BLaER1 (cell line): ENCODE measurements at regions not wholly inside any gene's neighbourhood (a gene's known extent, or its start where the extent isn't known, plus 50 kb on each side); places are given as distances from the start of the nearest gene placed in this dataset.

Experiments
- H3K27ac ChIP-seq: shearing (Covaris generic); formaldehyde crosslinking; 2 replicates; pipeline ENCODE4 v1.8.1; 2022
- H3K27me3 ChIP-seq: shearing (Covaris generic); formaldehyde crosslinking; 2 replicates; pipeline ENCODE4 v1.8.1; 2022
- H3K36me3 ChIP-seq: shearing (Covaris generic); formaldehyde crosslinking; 2 replicates; pipeline ENCODE4 v1.8.1; 2022
- H3K4me1 ChIP-seq: shearing (Covaris generic); formaldehyde crosslinking; 2 replicates; pipeline ENCODE4 v1.8.1; 2022
- H3K4me2 ChIP-seq: shearing (Covaris generic); formaldehyde crosslinking; 2 replicates; pipeline ENCODE4 v1.8.1; 2022
- H3K4me3 ChIP-seq: shearing (Covaris generic); formaldehyde crosslinking; 2 replicates; pipeline ENCODE4 v1.8.1; 2022
- H3K9ac ChIP-seq: shearing (Covaris generic); formaldehyde crosslinking; 2 replicates; pipeline ENCODE4 v1.8.1; 2022
- H3K9me3 ChIP-seq: shearing (Covaris generic); formaldehyde crosslinking; 2 replicates; pipeline ENCODE4 v1.8.1; 2022
- H4K20me1 ChIP-seq: shearing (Covaris generic); formaldehyde crosslinking; 2 replicates; pipeline ENCODE4 v1.8.1; 2022
- Cebpa-rat ChIP-seq: shearing (Covaris generic); IDR thresholded peaks from 2 replicates; pipeline ENCODE4 v1.8.1; 2022

DNA sequence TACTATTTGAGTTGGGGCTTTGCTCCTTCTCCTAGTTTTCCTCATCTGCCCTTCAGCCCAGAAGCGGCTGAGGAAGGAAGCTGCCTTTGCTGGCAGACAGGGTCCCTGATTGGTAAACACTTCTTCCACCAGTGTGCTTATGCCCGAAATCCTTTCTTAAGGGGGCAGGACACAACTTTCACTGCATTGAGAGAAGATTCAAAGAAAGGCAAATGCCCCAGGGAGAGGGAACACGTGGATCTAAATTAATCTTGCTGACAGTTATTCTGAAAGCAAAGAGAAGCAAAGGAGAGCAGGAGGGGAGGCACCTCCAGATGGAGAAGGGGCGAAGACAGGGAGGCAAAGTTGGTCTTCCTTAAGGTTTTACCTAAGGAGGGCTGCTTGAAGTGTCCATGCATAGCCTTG lies 92.1 kb upstream of the EFEMP1 start:
- peaks cover 56% of the 10 kb centered on the region for H3K4me1 ChIP-seq

DNA sequence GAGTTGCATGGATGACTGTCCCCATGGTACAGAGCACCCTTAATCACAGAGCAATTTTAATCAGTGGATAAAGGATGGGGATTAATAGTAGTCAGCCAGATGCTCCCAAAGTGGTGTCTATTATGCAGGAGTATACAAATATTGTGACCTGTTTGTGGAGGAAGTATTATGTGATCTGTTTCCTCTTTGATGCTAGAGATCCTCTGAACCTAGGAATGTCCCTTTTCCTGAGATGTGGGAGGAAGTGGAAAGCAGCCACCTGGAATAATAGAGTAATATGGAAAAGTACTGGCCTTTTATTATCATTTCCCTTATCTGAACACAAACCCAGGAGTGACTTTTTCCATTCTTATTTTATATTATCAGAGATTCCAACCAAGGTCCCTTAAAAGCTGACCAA lies 94.2 kb upstream of the EFEMP1 start:
- H3K27ac ChIP-seq: no peak overlapping the region
- no peak overlapping the region for H3K4me3 ChIP-seq
- H3K27me3 ChIP-seq: no peaks in the 10 kb centered on the region
- TF ChIP-seq Cebpa-rat: no peak
- no peaks in the 10 kb centered on the region for H3K9me3 ChIP-seq
- H4K20me1 ChIP-seq: no peaks in the 10 kb centered on the region
- no peak overlapping the region for H3K9ac ChIP-seq
- H3K36me3 ChIP-seq: no peaks in the 10 kb centered on the region
- peaks cover 40% of the 10 kb centered on the region for H3K4me1 ChIP-seq
- peak overlapping the region; percentile 64 for H3K4me2 ChIP-seq

More for the DNA sequence above, 92.1 kb upstream of the EFEMP1 start:
- no peaks in the 10 kb centered on the region for H3K36me3 ChIP-seq
- no peaks in the 10 kb centered on the region for H3K27me3 ChIP-seq
- H3K4me3 ChIP-seq: no peak overlapping the region
- no peak for TF ChIP-seq Cebpa-rat
- no peaks in the 10 kb centered on the region for H3K9me3 ChIP-seq
- H4K20me1 ChIP-seq: no peaks in the 10 kb centered on the region
- 0 out of 2 replicates have a peak overlapping the region, but pooled peaks have one; percentile 47 for H3K9ac ChIP-seq
- peak overlapping the region; percentile 37; the same call in 1 of the 2 replicates for H3K27ac ChIP-seq
- H3K4me2 ChIP-seq: peak overlapping the region; percentile 70

DNA sequence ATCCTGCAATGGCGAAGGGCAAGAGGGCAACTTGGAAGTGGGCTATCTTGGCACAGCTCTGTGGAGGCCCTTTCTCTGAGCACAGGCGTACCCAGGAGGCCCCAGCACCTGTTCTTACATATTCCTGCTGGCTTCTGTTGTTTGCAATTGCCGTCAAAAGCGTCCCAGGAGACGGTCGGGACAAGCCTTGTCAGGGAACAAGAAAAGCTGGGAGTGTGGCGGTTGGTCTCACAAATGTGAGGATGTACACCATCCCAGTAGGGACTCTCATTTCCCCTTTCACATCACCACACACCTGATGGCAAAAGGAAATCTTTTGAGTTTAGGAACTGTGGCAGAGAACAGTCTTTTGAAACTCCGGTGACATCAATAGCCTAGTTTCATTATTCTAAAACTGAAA lies 94.7 kb upstream of the EFEMP1 start:
- H3K4me3 ChIP-seq: no peak overlapping the region
- no peak overlapping the region for H3K9ac ChIP-seq
- H3K4me2 ChIP-seq: peak overlapping the region; percentile 64
- H4K20me1 ChIP-seq: no peaks in the 10 kb centered on the region
- no peaks in the 10 kb centered on the region for H3K36me3 ChIP-seq
- no peak for TF ChIP-seq Cebpa-rat
- no peaks in the 10 kb centered on the region for H3K9me3 ChIP-seq
- H3K27me3 ChIP-seq: no peaks in the 10 kb centered on the region
- peaks cover 37% of the 10 kb centered on the region for H3K4me1 ChIP-seq
- no peak overlapping the region for H3K27ac ChIP-seq

DNA sequence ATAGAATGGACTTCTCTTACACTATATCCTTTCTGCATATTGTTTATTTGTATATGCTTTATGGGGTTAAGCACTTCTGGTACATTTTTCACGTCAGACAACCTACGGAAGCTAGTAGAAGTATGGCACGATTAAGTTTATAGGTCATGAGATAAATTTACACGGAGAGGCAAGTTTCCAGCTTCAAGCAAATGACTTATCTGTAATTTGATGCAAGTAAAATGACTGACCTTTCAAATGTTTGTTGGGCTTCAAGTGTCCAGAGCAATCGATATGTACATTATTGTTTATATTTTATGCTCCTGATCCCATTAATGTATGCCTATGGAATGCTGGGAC lies 97.5 kb upstream of the EFEMP1 start:
- TF ChIP-seq Cebpa-rat: no peak
- Histone ChIP-seq H3K27ac (no peak overlapping the region), H3K27me3 (no peaks in the 10 kb centered on the region), H4K20me1 (no peaks in the 10 kb centered on the region), H3K4me2 (no peak overlapping the region), H3K9ac (no peak overlapping the region), H3K4me1 (peaks cover 19% of the 10 kb centered on the region), H3K4me3 (no peak overlapping the region), H3K9me3 (no peaks in the 10 kb centered on the region), H3K36me3 (no peaks in the 10 kb centered on the region)

- Histone ChIP-seq H3K4me3 (no peak overlapping the region), H3K27ac (no peak overlapping the region), H3K27me3 (no peaks in the 10 kb centered on the region), H3K4me2 (no peak overlapping the region), H4K20me1 (no peaks in the 10 kb centered on the region), H3K36me3 (no peaks in the 10 kb centered on the region), H3K9me3 (no peaks in the 10 kb centered on the region), H3K9ac (no peak overlapping the region), H3K4me1 (peaks cover 16% of the 10 kb centered on the region)
- TF ChIP-seq Cebpa-rat: no peak
Measured at GRCh38 chr2:56021579-56021978, 98.0 kb upstream of the EFEMP1 start.

DNA sequence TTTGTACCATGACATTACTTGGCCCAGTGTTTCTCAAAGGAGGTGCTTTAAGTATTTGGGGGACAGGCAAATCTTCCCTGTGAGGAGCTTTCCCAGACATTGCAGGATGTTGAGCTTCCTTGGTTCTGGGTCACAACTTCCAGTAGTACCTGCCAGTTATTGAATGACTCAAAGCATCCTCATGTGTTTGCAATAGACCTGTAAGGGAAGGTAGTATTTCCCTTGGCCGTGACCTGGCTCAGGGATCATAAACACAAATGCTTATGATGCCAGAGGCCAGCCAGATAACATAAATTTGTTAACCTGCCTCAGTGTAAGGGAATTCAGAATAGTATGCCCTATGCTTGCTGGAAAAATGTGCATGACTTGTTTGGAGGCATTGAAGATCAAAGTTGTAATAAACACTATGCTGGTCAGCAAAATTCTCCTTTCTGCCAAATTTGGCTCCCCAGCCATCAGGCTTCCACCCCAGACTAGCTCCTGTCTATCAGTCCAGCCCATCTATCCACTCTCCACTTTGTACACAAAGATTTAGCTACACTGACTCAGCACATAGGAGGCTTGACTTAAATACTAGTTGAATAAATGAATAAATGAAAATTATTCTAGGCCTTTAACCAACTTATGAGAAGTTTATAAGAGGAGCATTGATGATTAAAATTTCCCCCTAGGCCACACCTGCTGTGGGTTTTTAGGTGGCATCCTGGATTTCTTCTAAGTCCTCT lies 102.0 kb upstream of the EFEMP1 start:
- no peaks in the 10 kb centered on the region for H3K9me3 ChIP-seq
- no peaks in the 10 kb centered on the region for H3K27me3 ChIP-seq
- H3K4me1 ChIP-seq: no peaks in the 10 kb centered on the region

DNA sequence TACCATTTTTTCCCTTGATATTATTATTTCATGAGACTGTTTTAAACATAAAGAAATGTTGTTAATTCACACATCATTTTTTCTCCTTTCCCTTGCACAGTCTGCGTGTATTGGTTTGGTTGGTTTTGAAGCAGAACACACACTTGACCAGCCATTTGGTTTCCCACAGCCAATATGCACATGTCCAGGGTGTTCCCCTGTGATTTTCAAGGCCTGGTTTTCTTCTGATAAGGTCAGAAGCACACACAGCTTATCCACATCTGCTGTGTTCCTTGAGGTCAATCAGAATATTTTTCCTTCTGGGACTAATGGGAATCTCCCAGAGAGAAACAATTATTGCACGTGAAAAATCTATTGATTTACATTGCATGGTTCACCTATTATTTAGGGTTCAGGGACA lies 103.2 kb upstream of the EFEMP1 start:
- Histone ChIP-seq H3K9ac (no peak overlapping the region), H4K20me1 (no peaks in the 10 kb centered on the region), H3K4me1 (no peaks in the 10 kb centered on the region), H3K36me3 (no peaks in the 10 kb centered on the region), H3K27ac (no peak overlapping the region), H3K27me3 (no peaks in the 10 kb centered on the region), H3K9me3 (no peaks in the 10 kb centered on the region), H3K4me3 (no peak overlapping the region), H3K4me2 (no peak overlapping the region)
- TF ChIP-seq Cebpa-rat: no peak

More for the DNA sequence above, 102.0 kb upstream of the EFEMP1 start:
- Histone ChIP-seq H4K20me1 (no peaks in the 10 kb centered on the region), H3K9ac (no peak overlapping the region), H3K27ac (no peak overlapping the region), H3K4me2 (no peak overlapping the region), H3K4me3 (no peak overlapping the region), H3K36me3 (no peaks in the 10 kb centered on the region)
- TF ChIP-seq Cebpa-rat: no peak

GRCh38 chr2:56030062-56030461 lies 106.5 kb upstream of the EFEMP1 start:
- Histone ChIP-seq H3K4me2 (no peak overlapping the region), H3K9ac (no peak overlapping the region), H4K20me1 (no peaks in the 10 kb centered on the region), H3K4me3 (no peak overlapping the region), H3K36me3 (no peaks in the 10 kb centered on the region), H3K4me1 (no peaks in the 10 kb centered on the region), H3K27ac (no peak overlapping the region), H3K9me3 (no peaks in the 10 kb centered on the region), H3K27me3 (no peaks in the 10 kb centered on the region)
- TF ChIP-seq Cebpa-rat: no peak

- no peak for TF ChIP-seq Cebpa-rat
- no peaks in the 10 kb centered on the region for H3K27me3 ChIP-seq
- H3K36me3 ChIP-seq: no peaks in the 10 kb centered on the region
- no peak overlapping the region for H3K27ac ChIP-seq
- no peak overlapping the region for H3K9ac ChIP-seq
- H3K9me3 ChIP-seq: no peaks in the 10 kb centered on the region
- H3K4me2 ChIP-seq: no peak overlapping the region
- no peaks in the 10 kb centered on the region for H3K4me1 ChIP-seq
- H4K20me1 ChIP-seq: no peaks in the 10 kb centered on the region
- H3K4me3 ChIP-seq: no peak overlapping the region
Measured at GRCh38 chr2:56030901-56031300, 107.3 kb upstream of the EFEMP1 start.

DNA sequence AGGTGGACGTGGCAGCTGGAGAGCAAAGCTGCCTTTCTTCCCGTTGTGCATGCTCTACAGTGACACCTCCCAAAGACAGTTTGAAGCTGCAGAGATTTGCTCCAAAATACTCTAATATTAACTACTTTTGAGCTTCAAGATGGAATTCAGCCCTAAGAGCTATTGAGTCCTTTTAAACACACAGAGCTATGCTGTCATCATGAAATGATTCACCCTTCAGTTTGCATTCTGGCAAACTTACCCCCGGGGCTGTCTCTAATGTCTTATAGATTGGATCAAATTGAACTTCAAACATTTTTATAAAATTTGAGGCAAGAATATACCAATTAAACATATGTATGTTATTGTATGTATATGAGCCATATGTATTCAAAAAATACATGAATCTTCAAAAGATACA lies 110.7 kb upstream of the EFEMP1 start:
- no peak overlapping the region for H3K4me2 ChIP-seq
- H4K20me1 ChIP-seq: no peaks in the 10 kb centered on the region
- no peak for TF ChIP-seq Cebpa-rat
- no peaks in the 10 kb centered on the region for H3K4me1 ChIP-seq
- no peak overlapping the region for H3K27ac ChIP-seq
- no peak overlapping the region for H3K9ac ChIP-seq
- H3K4me3 ChIP-seq: no peak overlapping the region
- no peaks in the 10 kb centered on the region for H3K9me3 ChIP-seq
- H3K36me3 ChIP-seq: no peaks in the 10 kb centered on the region
- H3K27me3 ChIP-seq: no peaks in the 10 kb centered on the region

DNA sequence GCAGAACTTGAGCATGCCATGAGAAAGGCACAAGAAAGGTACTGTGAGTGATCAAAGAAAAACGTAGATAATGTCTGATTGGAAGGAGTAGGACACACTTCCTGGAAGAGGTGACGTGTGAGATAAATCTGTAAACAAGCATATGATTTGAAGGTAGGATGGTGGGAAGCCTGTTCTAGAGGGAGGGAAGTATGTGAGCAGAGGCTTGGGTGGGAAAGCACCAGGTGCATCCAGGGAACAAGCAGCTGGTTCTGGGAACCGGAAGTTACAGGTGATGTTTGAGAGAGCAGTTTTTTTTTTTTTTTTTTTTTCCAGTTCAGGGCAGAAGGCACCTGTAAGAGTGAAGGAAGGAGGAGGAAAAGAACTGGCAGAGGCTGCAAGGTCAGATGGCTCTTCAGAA lies 116.6 kb upstream of the EFEMP1 start:
- H3K27me3 ChIP-seq: no peaks in the 10 kb centered on the region
- no peak overlapping the region for H3K27ac ChIP-seq
- no peak overlapping the region for H3K4me2 ChIP-seq
- H3K4me3 ChIP-seq: no peak overlapping the region
- no peaks in the 10 kb centered on the region for H4K20me1 ChIP-seq
- TF ChIP-seq Cebpa-rat: no peak
- H3K9ac ChIP-seq: no peak overlapping the region
- H3K9me3 ChIP-seq: no peaks in the 10 kb centered on the region
- no peaks in the 10 kb centered on the region for H3K36me3 ChIP-seq
- H3K4me1 ChIP-seq: no peaks in the 10 kb centered on the region
